Body of pancreas (tissue), 4 donors: ENCODE measurements at regions not wholly inside any gene's neighbourhood (a gene's known extent, or its start where the extent isn't known, plus 50 kb on each side); places are given as distances from the start of the nearest gene placed in this dataset.
"Not testable (repeated sequence)": the region's sequence is repeated elsewhere in the genome, so short reads cannot be mapped to it uniquely, and the experiment has no call there.

Source experiments
- ATAC-seq: fragments of 150-250 bp; one replicate; pipeline ENCODE4 v1.9.1; 2016
- DNase-seq, 4 donors: peaks; one replicate each; pipeline ENCODE4 v3.0.0-alpha.2; 2019
- H3K27ac ChIP-seq, 4 donors: fragments of 200-600 bp; sonication (generic); 1 replicate in 3 of 4; 2 replicates in 1 of 4; pipeline versions ENCODE4 v1.5.1 to v1.6.1; 2016 to 2019; ENCODE audit warnings: mild to moderate bottlenecking in 1 of 4, mixed read lengths in 1 of 4, moderate library complexity in 1 of 4
- H3K27me3 ChIP-seq, 2 donors: fragments of 200-600 bp; sonication (generic); one replicate each; pipeline ENCODE4 v1.6.0; 2016; ENCODE audit warnings: mild to moderate bottlenecking in 1 of 2
- H3K36me3 ChIP-seq, 2 donors: fragments of 200-600 bp; sonication (generic); replicated peaks in 1 of 2; 2 replicates each; pipeline ENCODE4 v1.5.1; 2016; ENCODE audit warnings: low read depth in 2 of 2; ENCODE audit not compliant: insufficient read depth in 1 of 2
- H3K4me1 ChIP-seq: fragments of 200-600 bp; sonication (generic); one replicate; pipeline ENCODE4 v1.6.0; 2016
- H3K4me3 ChIP-seq, 2 donors: fragments of 200-600 bp; sonication (generic); 1 replicate in 1 of 2; 2 replicates in 1 of 2; pipeline ENCODE4 v1.5.1; 2016 to 2019
- H3K9me3 ChIP-seq, 3 donors: fragments of 200-600 bp; sonication (generic); 1 replicate in 2 of 3; 2 replicates in 1 of 3; pipeline ENCODE4 v1.5.1; 2016
- POLR2A ChIP-seq, 3 donors: fragments of 450-650 bp; IDR thresholded peaks; one replicate each; pipeline ENCODE4 v1.6.1; 2016; ENCODE audit warnings: antibody characterized with exemption in 3 of 3, mild to moderate bottlenecking in 2 of 3
- WGBS, 2 donors: methylation state at CpG; one replicate each; pipeline ENCODE4 v1.1.5; 2017; 5-methylcytosine and 5-hydroxymethylcytosine counted together
- intact Hi-C: fragments of 100-400 bp; cut with DNase I; formaldehyde crosslinking; loops from one replicate; pipeline ENCODE4 v1.15.1; 2023
- TF ChIP-seq, protein P1 (sequence below), 7 experiments: fragments of 450-650 bp in 4 of 7; fragments of 200-600 bp in 3 of 7; sonication (generic) in 3 of 7; IDR thresholded peaks; one replicate each; pipeline ENCODE4 v1.5.1; 2016 to 2019; ENCODE audit warnings: antibody characterized with exemption in 7 of 7

- H3K27ac ChIP-seq, result no peak overlapping the region
- WGBS, 2 donors, result 72 to 82% methylated on average over 2 of the region's 2 CpGs
- ATAC-seq, result no peak
Observed at GRCh38 chr3:72078676-72079368, 293.9 kb upstream of the PROK2 start.

DNA sequence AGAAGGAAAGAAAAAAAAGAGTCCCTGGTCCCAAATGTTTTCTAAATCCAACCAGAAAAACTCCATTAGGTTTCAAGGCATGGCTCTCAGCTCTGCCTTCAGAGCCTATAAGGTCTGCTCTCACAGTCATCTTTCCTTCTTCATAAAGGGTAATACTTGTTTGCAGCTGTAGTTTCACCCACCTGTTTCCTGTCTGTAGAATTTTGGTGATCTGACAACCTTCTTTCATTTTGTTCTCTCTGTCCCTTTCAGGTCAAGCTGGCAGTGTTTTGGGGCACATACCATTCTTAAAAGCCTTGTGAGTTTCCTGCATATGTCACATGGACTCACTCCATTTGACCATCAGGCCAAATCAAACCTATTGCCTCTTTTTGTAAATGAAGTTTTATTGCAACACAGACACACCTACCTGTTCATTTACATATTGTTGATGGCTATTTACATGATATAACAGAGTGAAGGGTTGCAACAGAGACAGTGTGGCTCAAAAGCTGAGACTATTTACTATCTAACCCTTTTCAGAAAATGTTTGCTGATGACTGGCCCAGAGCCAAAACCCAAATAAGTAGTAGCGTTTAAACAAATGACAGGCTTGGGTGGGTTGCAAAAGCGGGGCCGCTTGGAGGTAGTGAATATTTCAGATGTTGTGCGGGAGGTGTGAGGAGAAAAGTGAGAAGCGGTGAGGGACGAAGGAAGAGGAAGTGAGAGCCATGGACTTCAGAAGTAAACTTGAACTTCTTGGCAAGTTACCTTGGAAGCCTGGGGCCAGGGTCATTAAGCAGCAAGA is 292.7 kb upstream of the PROK2 start:
- Histone ChIP-seq H3K27ac (no peak overlapping the region), H3K4me3 (no peak overlapping the region), H3K36me3 (no peaks in the 10 kb centered on the region), H3K9me3 (no peaks in the 10 kb centered on the region), H3K27me3 (no peaks in the 10 kb centered on the region), H3K4me1 (no peaks in the 10 kb centered on the region)
- ATAC-seq, result no peak
- no peak for DNase-seq
- intact Hi-C loops, result no loop called here
- TF ChIP-seq POLR2A (IDR thresholded peaks at IDR 0.05), result no peak
- TF ChIP-seq, protein P1, sequence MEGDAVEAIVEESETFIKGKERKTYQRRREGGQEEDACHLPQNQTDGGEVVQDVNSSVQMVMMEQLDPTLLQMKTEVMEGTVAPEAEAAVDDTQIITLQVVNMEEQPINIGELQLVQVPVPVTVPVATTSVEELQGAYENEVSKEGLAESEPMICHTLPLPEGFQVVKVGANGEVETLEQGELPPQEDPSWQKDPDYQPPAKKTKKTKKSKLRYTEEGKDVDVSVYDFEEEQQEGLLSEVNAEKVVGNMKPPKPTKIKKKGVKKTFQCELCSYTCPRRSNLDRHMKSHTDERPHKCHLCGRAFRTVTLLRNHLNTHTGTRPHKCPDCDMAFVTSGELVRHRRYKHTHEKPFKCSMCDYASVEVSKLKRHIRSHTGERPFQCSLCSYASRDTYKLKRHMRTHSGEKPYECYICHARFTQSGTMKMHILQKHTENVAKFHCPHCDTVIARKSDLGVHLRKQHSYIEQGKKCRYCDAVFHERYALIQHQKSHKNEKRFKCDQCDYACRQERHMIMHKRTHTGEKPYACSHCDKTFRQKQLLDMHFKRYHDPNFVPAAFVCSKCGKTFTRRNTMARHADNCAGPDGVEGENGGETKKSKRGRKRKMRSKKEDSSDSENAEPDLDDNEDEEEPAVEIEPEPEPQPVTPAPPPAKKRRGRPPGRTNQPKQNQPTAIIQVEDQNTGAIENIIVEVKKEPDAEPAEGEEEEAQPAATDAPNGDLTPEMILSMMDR (IDR thresholded peaks at IDR 0.05), result no peak
- 56 to 80% methylated on average over 6 of the region's 6 CpGs for WGBS, 2 donors

More at GRCh38 chr3:72078676-72079368, 293.9 kb upstream of the PROK2 start:
- no peaks in the 10 kb centered on the region for H3K4me1 ChIP-seq
- H3K27me3 ChIP-seq, result no peaks in the 10 kb centered on the region
- H3K4me3 ChIP-seq, result no peak overlapping the region
- DNase-seq, result no peak
- intact Hi-C loops, result no loop called here
- no peaks in the 10 kb centered on the region for H3K9me3 ChIP-seq
- H3K36me3 ChIP-seq, result no peaks in the 10 kb centered on the region
- TF ChIP-seq, protein P1 (IDR thresholded peaks at IDR 0.05), result no peak
- no peak for TF ChIP-seq POLR2A (IDR thresholded peaks at IDR 0.05)

GRCh38 chr3:72075848-72076247 is 290.9 kb upstream of the PROK2 start:
- H3K27ac ChIP-seq, DNase-seq, H3K27me3 ChIP-seq, H3K9me3 ChIP-seq, ATAC-seq, H3K36me3 ChIP-seq, H3K4me3 ChIP-seq, intact Hi-C loops, H3K4me1 ChIP-seq: not testable (repeated sequence)
- 87 to 90% methylated on average over 7 of the region's 7 CpGs for WGBS, 2 donors

GRCh38 chr3:72071624-72072023 is 286.7 kb upstream of the PROK2 start:
- TF ChIP-seq, protein P1 (IDR thresholded peaks at IDR 0.05), result no peak
- TF ChIP-seq POLR2A (IDR thresholded peaks at IDR 0.05), result no peak
- 89 to 92% methylated on average over 2 of the region's 2 CpGs for WGBS, 2 donors
- no peaks in the 10 kb centered on the region for H3K27me3 ChIP-seq
- H3K4me1 ChIP-seq, result no peaks in the 10 kb centered on the region
- DNase-seq (no peak), ATAC-seq (no peak)
- H3K27ac ChIP-seq, result no peak overlapping the region
- intact Hi-C loops, result no loop called here
- no peaks in the 10 kb centered on the region for H3K36me3 ChIP-seq
- H3K9me3 ChIP-seq, result no peaks in the 10 kb centered on the region
- no peak overlapping the region for H3K4me3 ChIP-seq

GRCh38 chr3:72070005-72070404 is 285.1 kb upstream of the PROK2 start:
- TF ChIP-seq, protein P1 (IDR thresholded peaks at IDR 0.05), result no peak
- TF ChIP-seq POLR2A (IDR thresholded peaks at IDR 0.05), result no peak
- Histone ChIP-seq H3K27me3 (no peaks in the 10 kb centered on the region), H3K4me3 (no peak overlapping the region), H3K9me3 (no peaks in the 10 kb centered on the region), H3K4me1 (no peaks in the 10 kb centered on the region), H3K27ac (no peak overlapping the region), H3K36me3 (no peaks in the 10 kb centered on the region)
- DNase-seq (no peak), ATAC-seq (no peak)
- WGBS, 2 donors, result 84 to 90% methylated on average over 6 of the region's 6 CpGs
- intact Hi-C loops, result no loop called here
